Neural progenitor cell (in vitro differentiated cells): ENCODE measurements at regions not wholly inside any gene's neighbourhood (a gene's known extent, or its start where the extent isn't known, plus 50 kb on each side); places are given as distances from the start of the nearest gene placed in this dataset.

Experiments used
- DNase-seq: peaks from one replicate; pipeline ENCODE4 v3.0.0-alpha.2; 2016; ENCODE audit warnings: low spot score
- H2AFZ ChIP-seq: fragments of 200-600 bp; sonication (generic); replicated peaks from 2 replicates; pipeline ENCODE4 v1.6.1; 2016; ENCODE audit warnings: antibody characterized with exemption
- H3F3A ChIP-seq: fragments of 200-600 bp; sonication (generic); 2 replicates; pipeline ENCODE4 v1.6.1; 2016; ENCODE audit warnings: antibody characterized with exemption, low read depth
- H3K27ac ChIP-seq: fragments of 200-600 bp; sonication (generic); 2 replicates; pipeline ENCODE4 v1.5.1; 2016; ENCODE audit warnings: mild to moderate bottlenecking
- H3K27me3 ChIP-seq: fragments of 200-600 bp; sonication (generic); 2 replicates; pipeline ENCODE4 v1.6.1; 2016; ENCODE audit warnings: mild to moderate bottlenecking, moderate library complexity
- H3K36me3 ChIP-seq: fragments of 200-600 bp; sonication (generic); 2 replicates; pipeline ENCODE4 v1.5.1; 2016
- H3K4me1 ChIP-seq: fragments of 200-600 bp; sonication (generic); 2 replicates; pipeline ENCODE4 v1.6.1; 2016; ENCODE audit warnings: mixed run types
- H3K4me2 ChIP-seq: fragments of 200-600 bp; sonication (generic); 2 replicates; pipeline ENCODE4 v1.6.1; 2016
- H3K4me3 ChIP-seq: fragments of 200-600 bp; sonication (generic); 2 replicates; pipeline ENCODE4 v1.5.1; 2016
- H3K79me2 ChIP-seq: fragments of 200-600 bp; sonication (generic); 2 replicates; pipeline ENCODE4 v1.6.1; 2016; ENCODE audit warnings: low read depth
- H3K9ac ChIP-seq: fragments of 200-600 bp; sonication (generic); 2 replicates; pipeline ENCODE4 v1.6.1; 2016
- H3K9me3 ChIP-seq: fragments of 200-600 bp; sonication (generic); 2 replicates; pipeline ENCODE4 v1.5.1; 2016; ENCODE audit warnings: low read depth
- H4K20me1 ChIP-seq: fragments of 200-600 bp; sonication (generic); 2 replicates; pipeline ENCODE4 v1.6.1; 2016; ENCODE audit warnings: low read depth
- H3K27ac Mint-ChIP-seq: 3 replicates; pipeline ENCODE4 v1.8.0; 2021; ENCODE audit warnings: mixed read lengths
- H3K27me3 Mint-ChIP-seq: 2 replicates; pipeline ENCODE4 v1.8.0; 2022; ENCODE audit warnings: low read depth, mild to moderate bottlenecking, inconsistent platforms, moderate library complexity, mixed read lengths; ENCODE audit not compliant: insufficient read depth
- H3K36me3 Mint-ChIP-seq: 3 replicates; pipeline ENCODE4 v1.8.0; 2021; ENCODE audit warnings: mixed read lengths
- H3K4me1 Mint-ChIP-seq: 3 replicates; pipeline ENCODE4 v1.8.0; 2021; ENCODE audit warnings: mixed read lengths
- H3K4me3 Mint-ChIP-seq: 3 replicates; pipeline ENCODE4 v1.8.0; 2021; ENCODE audit warnings: mild to moderate bottlenecking, moderate library complexity, mixed read lengths
- H3K9me3 Mint-ChIP-seq: 3 replicates; pipeline ENCODE4 v1.8.0; 2020; ENCODE audit warnings: mixed read lengths
- CTCF ChIP-seq: fragments of 200-600 bp; sonication (generic); IDR thresholded peaks from 2 replicates; pipeline ENCODE4 v1.5.1; 2017; ENCODE audit warnings: antibody characterized with exemption, mild to moderate bottlenecking
- EZH2 ChIP-seq: fragments of 200-600 bp; sonication (generic); IDR thresholded peaks from 2 replicates; pipeline ENCODE4 v1.6.1; 2017; ENCODE audit warnings: antibody characterized with exemption, mild to moderate bottlenecking, moderate library complexity
- EZH2phosphoT487 ChIP-seq: fragments of 200-600 bp; sonication (generic); IDR thresholded peaks from 2 replicates; pipeline ENCODE4 v1.6.1; 2017; ENCODE audit warnings: antibody characterized with exemption

GRCh38 chr5:24747327-24747726 lies 102.5 kb upstream of the CDH10 start:
- H3K4me1 Mint-ChIP-seq = peaks cover 3% of the 10 kb centered on the region
- no peak for TF ChIP-seq CTCF
- TF ChIP-seq EZH2 = no peak
- no peak for TF ChIP-seq EZH2phosphoT487
- no peaks in the 10 kb centered on the region for H3K4me1 ChIP-seq
- no peak overlapping the region for H3K4me3 ChIP-seq
- H3K9me3 Mint-ChIP-seq = no peaks in the 10 kb centered on the region
- no peak overlapping the region for H3K4me2 ChIP-seq
- DNase-seq = no peak
- peak overlapping the region; percentile 7 for H3K27ac Mint-ChIP-seq
- H3K9ac ChIP-seq = no peak overlapping the region
- no peaks in the 10 kb centered on the region for H3K79me2 ChIP-seq
- H3K36me3 Mint-ChIP-seq = no peaks in the 10 kb centered on the region
- no peaks in the 10 kb centered on the region for H3K9me3 ChIP-seq
- H3F3A ChIP-seq = no peaks in the 10 kb centered on the region
- no peak overlapping the region for H3K27ac ChIP-seq
- H3K27me3 Mint-ChIP-seq = no peaks in the 10 kb centered on the region
- no peak overlapping the region for H3K4me3 Mint-ChIP-seq
- no peaks in the 10 kb centered on the region for H4K20me1 ChIP-seq
- no peaks in the 10 kb centered on the region for H3K27me3 ChIP-seq
- H2AFZ ChIP-seq = peak overlapping the region; percentile 20
- no peaks in the 10 kb centered on the region for H3K36me3 ChIP-seq

GRCh38 chr5:24742334-24742733 lies 97.6 kb upstream of the CDH10 start:
- no peaks in the 10 kb centered on the region for H3K36me3 ChIP-seq
- H3K4me3 ChIP-seq = no peak overlapping the region
- DNase-seq = no peak
- Mint-ChIP-seq H3K27me3 (peaks cover 3% of the 10 kb centered on the region), H3K9me3 (no peaks in the 10 kb centered on the region), H3K27ac (no peak overlapping the region), H3K36me3 (no peaks in the 10 kb centered on the region), H3K4me1 (no peaks in the 10 kb centered on the region), H3K4me3 (no peak overlapping the region)
- no peaks in the 10 kb centered on the region for H3K9me3 ChIP-seq
- TF ChIP-seq CTCF = no peak
- TF ChIP-seq EZH2 = no peak
- no peak for TF ChIP-seq EZH2phosphoT487
- H2AFZ ChIP-seq = no peak overlapping the region
- no peak overlapping the region for H3K27ac ChIP-seq
- H3K79me2 ChIP-seq = no peaks in the 10 kb centered on the region
- H3K9ac ChIP-seq = no peak overlapping the region
- no peak overlapping the region for H3K4me2 ChIP-seq
- H3K27me3 ChIP-seq = no peaks in the 10 kb centered on the region
- no peaks in the 10 kb centered on the region for H3F3A ChIP-seq
- H3K4me1 ChIP-seq = no peaks in the 10 kb centered on the region
- no peaks in the 10 kb centered on the region for H4K20me1 ChIP-seq

GRCh38 chr5:24737163-24737562 lies 92.4 kb upstream of the CDH10 start:
- no peaks in the 10 kb centered on the region for H3K36me3 ChIP-seq
- H3F3A ChIP-seq = no peaks in the 10 kb centered on the region
- Mint-ChIP-seq H3K9me3 (no peaks in the 10 kb centered on the region), H3K27me3 (peaks cover 3% of the 10 kb centered on the region), H3K4me1 (no peaks in the 10 kb centered on the region), H3K27ac (no peak overlapping the region), H3K4me3 (no peak overlapping the region), H3K36me3 (no peaks in the 10 kb centered on the region)
- no peaks in the 10 kb centered on the region for H3K9me3 ChIP-seq
- H3K27me3 ChIP-seq = no peaks in the 10 kb centered on the region
- TF ChIP-seq EZH2phosphoT487 = no peak
- no peak for TF ChIP-seq CTCF
- no peak for TF ChIP-seq EZH2
- DNase-seq = no peak
- H3K4me3 ChIP-seq = no peak overlapping the region
- no peaks in the 10 kb centered on the region for H3K79me2 ChIP-seq
- no peak overlapping the region for H3K27ac ChIP-seq
- H4K20me1 ChIP-seq = no peaks in the 10 kb centered on the region
- no peak overlapping the region for H3K9ac ChIP-seq
- H3K4me2 ChIP-seq = no peak overlapping the region
- H3K4me1 ChIP-seq = no peaks in the 10 kb centered on the region
- no peak overlapping the region for H2AFZ ChIP-seq

- Mint-ChIP-seq H3K27ac (no peak overlapping the region), H3K9me3 (no peaks in the 10 kb centered on the region), H3K4me3 (no peak overlapping the region), H3K27me3 (peaks cover 3% of the 10 kb centered on the region), H3K36me3 (no peaks in the 10 kb centered on the region), H3K4me1 (no peaks in the 10 kb centered on the region)
- H3K27me3 ChIP-seq = no peaks in the 10 kb centered on the region
- no peak for TF ChIP-seq EZH2
- TF ChIP-seq CTCF = no peak
- TF ChIP-seq EZH2phosphoT487 = no peak
- no peak overlapping the region for H3K9ac ChIP-seq
- H3F3A ChIP-seq = no peaks in the 10 kb centered on the region
- H3K4me1 ChIP-seq = no peaks in the 10 kb centered on the region
- no peaks in the 10 kb centered on the region for H3K79me2 ChIP-seq
- H3K27ac ChIP-seq = no peak overlapping the region
- no peaks in the 10 kb centered on the region for H3K9me3 ChIP-seq
- H4K20me1 ChIP-seq = no peaks in the 10 kb centered on the region
- H3K4me3 ChIP-seq = no peak overlapping the region
- no peak for DNase-seq
- H2AFZ ChIP-seq = no peak overlapping the region
- H3K36me3 ChIP-seq = no peaks in the 10 kb centered on the region
- no peak overlapping the region for H3K4me2 ChIP-seq
These were observed 90.5 kb upstream of the CDH10 start for GRCh38 chr5:24735284-24735683.
